Mammary epithelial cell (primary cell): ENCODE measurements at regions not wholly inside any gene's neighbourhood (a gene's known extent, or its start where the extent isn't known, plus 50 kb on each side); places are given as distances from the start of the nearest gene placed in this dataset.

Source experiments
- CTCF ChIP-seq, 2 donors: IDR thresholded peaks in 1 of 2; conservative IDR thresholded peaks in 1 of 2; 2 replicates each; pipeline ENCODE4 v1.5.1; 2011 to 2012; ENCODE audit warnings: inconsistent platforms in 2 of 2, low read length in 2 of 2, mild to moderate bottlenecking in 2 of 2, control low read depth in 1 of 2, low read depth in 1 of 2; ENCODE audit not compliant: insufficient read depth in 1 of 2; ENCODE audit errors: extremely low read depth in 1 of 2
- EZH2 ChIP-seq: IDR thresholded peaks from 2 replicates; pipeline ENCODE4 v1.6.1; 2012; ENCODE audit warnings: low read length, inconsistent platforms, borderline replicate concordance

GRCh38 chr12:111143271-111143670 lies 222.9 kb upstream of the MYL2 start:
- TF ChIP-seq CTCF (conservative IDR thresholded peaks at IDR 0.05 in 1 of 2, IDR thresholded peaks at IDR 0.05 in 1 of 2; ENCODE audit: extremely low read depth in 1 of 2, insufficient read depth in 1 of 2, low read depth in 1 of 2, low read length in 2 of 2) (no peak), EZH2 (no peak)
